GM12878 (cell line): ENCODE measurements at regions not wholly inside any gene's neighbourhood (a gene's known extent, or its start where the extent isn't known, plus 50 kb on each side); places are given as distances from the start of the nearest gene placed in this dataset.

ENCODE experiments used
- EP300 ChIP-seq, 2 experiments: fragments of 150-350 bp in 1 of 2; IDR thresholded peaks; 2 replicates each; pipeline ENCODE4 v1.6.1; 2011 to 2012; ENCODE audit warnings: low read depth in 2 of 2, low read length in 2 of 2, borderline replicate concordance in 1 of 2, improper control_type of control experiment in 1 of 2, inconsistent platforms in 1 of 2; ENCODE audit not compliant: control insufficient read depth in 1 of 2
- POLR2A ChIP-seq: IDR thresholded peaks from 2 replicates; pipeline ENCODE4 v1.6.1; 2011; ENCODE audit warnings: low read depth, mild to moderate bottlenecking, low read length
- TAF1 ChIP-seq: IDR thresholded peaks from 2 replicates; pipeline ENCODE4 v1.6.1; 2011; ENCODE audit warnings: mild to moderate bottlenecking, low read depth, low read length, borderline replicate concordance
- YY1 ChIP-seq: IDR thresholded peaks from 2 replicates; pipeline ENCODE4 v1.6.1; 2011; ENCODE audit warnings: low read depth, mild to moderate bottlenecking, low read length
- ZNF207 ChIP-seq: fragments of 450-650 bp; IDR thresholded peaks from 2 replicates; pipeline ENCODE4 v1.6.1; 2014; ENCODE audit warnings: antibody characterized with exemption, mild to moderate bottlenecking, borderline replicate concordance
- TF ChIP-seq, protein P1 (sequence below): fragments of 150-350 bp; IDR thresholded peaks from 2 replicates; pipeline ENCODE4 v1.6.1; 2016; ENCODE audit warnings: low read depth, low read length
- TF ChIP-seq, protein P2 (sequence below), 3 experiments: IDR thresholded peaks in 2 of 3; conservative IDR thresholded peaks in 1 of 3; 2 replicates each; pipeline ENCODE4 v1.5.1; 2011; ENCODE audit warnings: low read depth in 3 of 3, low read length in 3 of 3, mild to moderate bottlenecking in 3 of 3, control low read depth in 2 of 3, moderate library complexity in 2 of 3, inconsistent platforms in 1 of 3, mixed read lengths in 1 of 3; ENCODE audit not compliant: control insufficient read depth in 2 of 3, insufficient read depth in 1 of 3; ENCODE audit errors: extremely low read depth in 1 of 3

DNA sequence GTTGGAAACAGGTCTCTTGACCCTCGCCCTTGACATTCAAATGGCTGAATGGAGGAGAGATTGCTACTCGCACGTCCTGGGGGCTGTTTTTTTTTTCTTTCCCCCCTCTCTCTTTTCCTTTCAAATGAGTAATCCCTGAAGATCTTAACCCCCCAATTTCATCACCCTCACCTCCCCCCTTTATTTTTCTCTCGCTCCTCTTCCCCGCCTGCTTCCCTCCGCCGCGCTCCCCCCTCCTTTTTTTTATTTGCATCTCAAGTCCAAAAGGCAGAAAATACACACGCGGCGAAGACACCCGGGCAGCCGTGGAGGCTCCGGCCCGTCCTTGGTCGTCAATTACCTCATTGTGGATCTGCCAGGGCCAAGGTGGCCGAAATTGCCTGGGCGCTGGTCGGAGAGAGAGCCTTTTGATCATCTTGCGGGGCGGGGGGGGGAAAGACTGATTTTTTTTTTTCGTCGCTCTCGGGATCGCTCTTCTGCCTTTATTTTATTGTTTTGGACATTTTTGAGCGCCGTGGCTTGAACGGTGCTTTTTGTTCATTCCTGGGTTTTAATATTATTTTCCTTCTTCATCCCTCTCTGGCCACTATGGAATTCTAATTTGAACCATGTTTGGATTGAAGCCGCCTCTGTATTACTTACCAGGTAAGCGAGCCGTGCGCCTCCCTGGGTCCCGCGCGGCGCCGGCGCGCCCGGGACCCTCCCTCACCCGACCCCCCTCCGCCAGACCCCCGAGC lies 57.2 kb upstream of the GSE1 start:
- TF ChIP-seq TAF1 (peak; percentile 58; the same call in 1 of the 2 replicates), YY1 (no peak), ZNF207 (no peak), EP300 (IDR thresholded peaks at IDR 0.05; ENCODE audit: borderline replicate concordance in 1 of 2, control insufficient read depth in 1 of 2, low read depth in 2 of 2, low read length in 2 of 2) (no peak), POLR2A (peak; percentile 70)
- TF ChIP-seq, protein P1, sequence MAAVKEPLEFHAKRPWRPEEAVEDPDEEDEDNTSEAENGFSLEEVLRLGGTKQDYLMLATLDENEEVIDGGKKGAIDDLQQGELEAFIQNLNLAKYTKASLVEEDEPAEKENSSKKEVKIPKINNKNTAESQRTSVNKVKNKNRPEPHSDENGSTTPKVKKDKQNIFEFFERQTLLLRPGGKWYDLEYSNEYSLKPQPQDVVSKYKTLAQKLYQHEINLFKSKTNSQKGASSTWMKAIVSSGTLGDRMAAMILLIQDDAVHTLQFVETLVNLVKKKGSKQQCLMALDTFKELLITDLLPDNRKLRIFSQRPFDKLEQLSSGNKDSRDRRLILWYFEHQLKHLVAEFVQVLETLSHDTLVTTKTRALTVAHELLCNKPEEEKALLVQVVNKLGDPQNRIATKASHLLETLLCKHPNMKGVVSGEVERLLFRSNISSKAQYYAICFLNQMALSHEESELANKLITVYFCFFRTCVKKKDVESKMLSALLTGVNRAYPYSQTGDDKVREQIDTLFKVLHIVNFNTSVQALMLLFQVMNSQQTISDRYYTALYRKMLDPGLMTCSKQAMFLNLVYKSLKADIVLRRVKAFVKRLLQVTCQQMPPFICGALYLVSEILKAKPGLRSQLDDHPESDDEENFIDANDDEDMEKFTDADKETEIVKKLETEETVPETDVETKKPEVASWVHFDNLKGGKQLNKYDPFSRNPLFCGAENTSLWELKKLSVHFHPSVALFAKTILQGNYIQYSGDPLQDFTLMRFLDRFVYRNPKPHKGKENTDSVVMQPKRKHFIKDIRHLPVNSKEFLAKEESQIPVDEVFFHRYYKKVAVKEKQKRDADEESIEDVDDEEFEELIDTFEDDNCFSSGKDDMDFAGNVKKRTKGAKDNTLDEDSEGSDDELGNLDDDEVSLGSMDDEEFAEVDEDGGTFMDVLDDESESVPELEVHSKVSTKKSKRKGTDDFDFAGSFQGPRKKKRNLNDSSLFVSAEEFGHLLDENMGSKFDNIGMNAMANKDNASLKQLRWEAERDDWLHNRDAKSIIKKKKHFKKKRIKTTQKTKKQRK: no peak
- TF ChIP-seq, protein P2, sequence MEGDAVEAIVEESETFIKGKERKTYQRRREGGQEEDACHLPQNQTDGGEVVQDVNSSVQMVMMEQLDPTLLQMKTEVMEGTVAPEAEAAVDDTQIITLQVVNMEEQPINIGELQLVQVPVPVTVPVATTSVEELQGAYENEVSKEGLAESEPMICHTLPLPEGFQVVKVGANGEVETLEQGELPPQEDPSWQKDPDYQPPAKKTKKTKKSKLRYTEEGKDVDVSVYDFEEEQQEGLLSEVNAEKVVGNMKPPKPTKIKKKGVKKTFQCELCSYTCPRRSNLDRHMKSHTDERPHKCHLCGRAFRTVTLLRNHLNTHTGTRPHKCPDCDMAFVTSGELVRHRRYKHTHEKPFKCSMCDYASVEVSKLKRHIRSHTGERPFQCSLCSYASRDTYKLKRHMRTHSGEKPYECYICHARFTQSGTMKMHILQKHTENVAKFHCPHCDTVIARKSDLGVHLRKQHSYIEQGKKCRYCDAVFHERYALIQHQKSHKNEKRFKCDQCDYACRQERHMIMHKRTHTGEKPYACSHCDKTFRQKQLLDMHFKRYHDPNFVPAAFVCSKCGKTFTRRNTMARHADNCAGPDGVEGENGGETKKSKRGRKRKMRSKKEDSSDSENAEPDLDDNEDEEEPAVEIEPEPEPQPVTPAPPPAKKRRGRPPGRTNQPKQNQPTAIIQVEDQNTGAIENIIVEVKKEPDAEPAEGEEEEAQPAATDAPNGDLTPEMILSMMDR (IDR thresholded peaks at IDR 0.05 in 2 of 3, conservative IDR thresholded peaks at IDR 0.05 in 1 of 3; ENCODE audit: control insufficient read depth in 2 of 3, extremely low read depth in 1 of 3, insufficient read depth in 1 of 3, low read depth in 3 of 3, low read length in 3 of 3): no peak
